ENCODE measurements at regions not wholly inside any gene's neighbourhood (a gene's known extent, or its start where the extent isn't known, plus 50 kb on each side); places are given as distances from the start of the nearest gene placed in this dataset.

- DNase-seq, result no peak
These were observed 120.4 kb upstream of the PTGFR start for GRCh38 chr1:78370356-78370755.

- no peak for DNase-seq
These were observed 119.8 kb upstream of the PTGFR start for GRCh38 chr1:78370779-78371482.

GRCh38 chr1:78373676-78374075, 117.1 kb upstream of the PTGFR start:
- no peak for DNase-seq

- no peak for DNase-seq
These were observed 114.8 kb upstream of the PTGFR start for GRCh38 chr1:78375996-78376395.

- no peak for DNase-seq
These were observed 113.3 kb upstream of the PTGFR start for GRCh38 chr1:78377356-78377928.

- no peak for DNase-seq
These were observed 106.9 kb upstream of the PTGFR start for GRCh38 chr1:78383923-78384322.

GRCh38 chr1:78385744-78386462, 104.9 kb upstream of the PTGFR start:
- no peak for DNase-seq

- DNase-seq, result no peak
These were observed 103.6 kb upstream of the PTGFR start for GRCh38 chr1:78387201-78387600.

GRCh38 chr1:78387871-78388270, 102.9 kb upstream of the PTGFR start:
- no peak for DNase-seq

GRCh38 chr1:78388275-78388674, 102.5 kb upstream of the PTGFR start:
- no peak for DNase-seq

- DNase-seq, result no peak
These were observed 89.6 kb upstream of the PTGFR start for GRCh38 chr1:78401148-78401547.

- no peak for DNase-seq
These were observed 82.6 kb upstream of the PTGFR start for GRCh38 chr1:78408192-78408591.

- DNase-seq, result no peak
These were observed 82.0 kb upstream of the PTGFR start for GRCh38 chr1:78408810-78409209.

GRCh38 chr1:78410643-78411042, 80.1 kb upstream of the PTGFR start:
- DNase-seq, result no peak

GRCh38 chr1:78411707-78412106, 79.1 kb upstream of the PTGFR start:
- DNase-seq, result no peak

GRCh38 chr1:78415165-78415564, 75.6 kb upstream of the PTGFR start:
- no peak for DNase-seq

- DNase-seq, result no peak
These were observed 71.5 kb upstream of the PTGFR start for GRCh38 chr1:78419309-78419708.

GRCh38 chr1:78420181-78420580, 70.6 kb upstream of the PTGFR start:
- DNase-seq, result no peak

GRCh38 chr1:78420688-78421087, 70.1 kb upstream of the PTGFR start:
- DNase-seq, result no peak

GRCh38 chr1:78424720-78425119, 66.1 kb upstream of the PTGFR start:
- DNase-seq, result no peak

- DNase-seq, result no peak
These were observed 64.4 kb upstream of the PTGFR start for GRCh38 chr1:78426408-78426807.

- no peak for DNase-seq
These were observed 63.3 kb upstream of the PTGFR start for GRCh38 chr1:78427506-78427905.

GRCh38 chr1:78432016-78432415, 58.8 kb upstream of the PTGFR start:
- DNase-seq, result no peak

- no peak for DNase-seq
These were observed 56.4 kb upstream of the PTGFR start for GRCh38 chr1:78434351-78434750.
